ENCODE measurements at regions not wholly inside any gene's neighbourhood (a gene's known extent, or its start where the extent isn't known, plus 50 kb on each side); places are given as distances from the start of the nearest gene placed in this dataset.

- no peak for DNase-seq (ENCODE audit: low spot score)
Observed at GRCh38 chr10:71045204-71045809, 156.9 kb upstream of the PCBD1 start.

- no peak for DNase-seq (ENCODE audit: low spot score)
Observed at GRCh38 chr10:71045936-71046335, 157.6 kb upstream of the PCBD1 start.

GRCh38 chr10:71046747-71047146 lies 158.4 kb upstream of the PCBD1 start:
- DNase-seq (ENCODE audit: low spot score) = no peak

- no peak for DNase-seq (ENCODE audit: low spot score)
Observed at GRCh38 chr10:71048971-71049615, 160.7 kb upstream of the PCBD1 start.

GRCh38 chr10:71049994-71050393 lies 161.6 kb upstream of the PCBD1 start:
- no peak for DNase-seq (ENCODE audit: low spot score)

- no peak for DNase-seq (ENCODE audit: low spot score)
Observed at GRCh38 chr10:71052076-71052660, 160.2 kb upstream of the UNC5B start.

GRCh38 chr10:71052708-71053107 lies 159.7 kb upstream of the UNC5B start:
- no peak for DNase-seq (ENCODE audit: low spot score)

- no peak for DNase-seq (ENCODE audit: low spot score)
Observed at GRCh38 chr10:71053169-71053895, 159.0 kb upstream of the UNC5B start.

- no peak for DNase-seq (ENCODE audit: low spot score)
Observed at GRCh38 chr10:71058308-71058707, 154.1 kb upstream of the UNC5B start.

GRCh38 chr10:71059054-71059818 lies 153.1 kb upstream of the UNC5B start:
- no peak for DNase-seq (ENCODE audit: low spot score)

- DNase-seq (ENCODE audit: low spot score) = no peak
Observed at GRCh38 chr10:71059943-71060342, 152.4 kb upstream of the UNC5B start.

- DNase-seq (ENCODE audit: low spot score) = no peak
Observed at GRCh38 chr10:71060476-71061426, 151.6 kb upstream of the UNC5B start.

- DNase-seq (ENCODE audit: low spot score) = no peak
Observed at GRCh38 chr10:71061472-71061871, 150.9 kb upstream of the UNC5B start.

- DNase-seq (ENCODE audit: low spot score) = no peak
Observed at GRCh38 chr10:71062156-71062555, 150.2 kb upstream of the UNC5B start.

GRCh38 chr10:71063401-71063800 lies 149.0 kb upstream of the UNC5B start:
- DNase-seq (ENCODE audit: low spot score) = no peak

GRCh38 chr10:71064413-71065118 lies 147.8 kb upstream of the UNC5B start:
- no peak for DNase-seq (ENCODE audit: low spot score)

- no peak for DNase-seq (ENCODE audit: low spot score)
Observed at GRCh38 chr10:71065659-71066058, 146.7 kb upstream of the UNC5B start.

GRCh38 chr10:71066600-71066999 lies 145.8 kb upstream of the UNC5B start:
- no peak for DNase-seq (ENCODE audit: low spot score)

- DNase-seq (ENCODE audit: low spot score) = no peak
Observed at GRCh38 chr10:71067098-71067740, 145.2 kb upstream of the UNC5B start.

- DNase-seq (ENCODE audit: low spot score) = no peak
Observed at GRCh38 chr10:71068861-71069271, 143.5 kb upstream of the UNC5B start.
